K562 (cell line): ENCODE measurements at regions not wholly inside any gene's neighbourhood (a gene's known extent, or its start where the extent isn't known, plus 50 kb on each side); places are given as distances from the start of the nearest gene placed in this dataset.
A peak's percentile ranks its signal among the peaks of the same experiment; 100 is the strongest.
"Not testable (repeated sequence)": the region's sequence is repeated elsewhere in the genome, so short reads cannot be mapped to it uniquely, and the experiment has no call there.

Experiments
- ATAC-seq: fragments of 200-7000 bp; cut with Tn5 transposase; 3 replicates; pipeline ENCODE4 v1.9.1; 2020; ENCODE audit warnings: moderate library complexity
- BruUV-seq: library from RNA; stranded (reverse); fragments of 400-500 nt; replicated peaks from 2 replicates; lab custom pipeline; 2021; lab: Mats Ljungman, UMichigan
- CTCF ChIA-PET: fragments of 300-600 bp; formaldehyde crosslinking; extraction: SDS; loops from one replicate; lab custom pipeline; 2021; ENCODE audit warnings: low intra/inter-chr PET ratio; lab: Yijun Ruan, JAX
- POLR2A ChIA-PET: fragments of 300-600, 350-650 bp; sonication (Branson Sonifier 250); formaldehyde crosslinking; extraction: SDS; loops from one replicate; lab custom pipeline; 2021; ENCODE audit warnings: antibody characterized with exemption, inconsistent platforms; lab: Yijun Ruan, JAX
- DNase-seq, 4 experiments: peaks; one replicate each; pipeline versions ENCODE4 v3.0.0 to v3.0.0-alpha.2; 2011 to 2018; ENCODE audit warnings: low spot score in 3 of 4, mixed read lengths in 3 of 4; ENCODE audit errors: extremely low read depth in 1 of 4
- FAIRE-seq: peaks from 2 replicates; lab custom pipeline; 2011; peaks lifted over from hg19 to GRCh38; lab: Jason Lieb, UNC
- H2AFZ ChIP-seq: 2 replicates; pipeline ENCODE4 v1.6.0; 2011; ENCODE audit warnings: low read depth, low read length, control low read depth, inconsistent platforms
- H3K27ac ChIP-seq: fragments of 200-600 bp; 3 replicates; pipeline ENCODE4 v1.8.0; 2011; ENCODE audit warnings: low read depth, mild to moderate bottlenecking, control low read depth, inconsistent platforms, low read length, moderate library complexity, mixed read lengths; ENCODE audit errors: extremely low read depth
- H3K27me3 ChIP-seq, 2 experiments: fragments of 300-600 bp in 1 of 2; 2 replicates in 1 of 2; 3 replicates in 1 of 2; pipeline versions ENCODE4 v1.6.0 to v1.8.0; 2011; ENCODE audit warnings: inconsistent platforms in 2 of 2, low read length in 2 of 2, mild to moderate bottlenecking in 1 of 2, mixed read lengths in 1 of 2, moderate library complexity in 1 of 2; ENCODE audit not compliant: control insufficient read depth in 2 of 2, insufficient read depth in 2 of 2
- H3K36me3 ChIP-seq: fragments of 300-600 bp; 3 replicates; pipeline ENCODE4 v1.8.0; 2011; ENCODE audit warnings: mild to moderate bottlenecking, low read length, inconsistent platforms; ENCODE audit not compliant: control insufficient read depth, insufficient read depth
- H3K4me1 ChIP-seq, 2 experiments: fragments of 200-600 bp in 1 of 2; replicated peaks in 1 of 2; 2 replicates in 1 of 2; 3 replicates in 1 of 2; pipeline versions ENCODE4 v1.5.1 to v1.8.0; 2011; ENCODE audit warnings: inconsistent platforms in 2 of 2, low read length in 2 of 2, mild to moderate bottlenecking in 1 of 2, mixed read lengths in 1 of 2, moderate library complexity in 1 of 2; ENCODE audit not compliant: control insufficient read depth in 2 of 2, insufficient read depth in 2 of 2
- H3K4me2 ChIP-seq: 2 replicates; pipeline ENCODE4 v1.6.1; 2011; ENCODE audit warnings: low read length, control low read depth, inconsistent platforms, mixed read lengths; ENCODE audit not compliant: insufficient read depth
- H3K4me3 ChIP-seq: fragments of 200-600 bp; sonication (generic), shearing (Covaris generic); 2 replicates; pipeline ENCODE4 v1.5.1; 2016; ENCODE audit warnings: control low read depth, inconsistent platforms
- H3K79me2 ChIP-seq: fragments of 200-600 bp; 3 replicates; pipeline ENCODE4 v1.8.0; 2011; ENCODE audit warnings: low read length, inconsistent platforms; ENCODE audit not compliant: control insufficient read depth, insufficient read depth
- H3K9ac ChIP-seq, 2 experiments: 2 replicates each; pipeline versions ENCODE4 v1.6.0 to v1.6.1; 2011; ENCODE audit warnings: low read depth in 2 of 2, low read length in 2 of 2, control low read depth in 1 of 2, inconsistent platforms in 1 of 2, mild to moderate bottlenecking in 1 of 2, mixed read lengths in 1 of 2; ENCODE audit not compliant: insufficient read depth in 1 of 2
- H3K9me1 ChIP-seq: one replicate; pipeline ENCODE4 v1.6.0; 2011; ENCODE audit warnings: inconsistent platforms, mild to moderate bottlenecking, low read length, moderate library complexity; ENCODE audit not compliant: control insufficient read depth, insufficient read depth
- H3K9me3 ChIP-seq: replicated peaks from 2 replicates; pipeline ENCODE4 v1.5.1; 2011; ENCODE audit warnings: low read depth, low read length, inconsistent platforms; ENCODE audit not compliant: control insufficient read depth, insufficient read depth
- H4K20me1 ChIP-seq: replicated peaks from 2 replicates; pipeline ENCODE4 v1.6.1; 2011; ENCODE audit warnings: low read length, inconsistent platforms, mixed read lengths; ENCODE audit not compliant: control insufficient read depth, insufficient read depth
- CXXC5 ChIP-seq: fragments of 250-450 bp; sonication (Bioruptor Pico); IDR thresholded peaks from 2 replicates; pipeline ENCODE4 v1.8.0; 2022; ENCODE audit warnings: inconsistent platforms, mild to moderate bottlenecking, moderate library complexity
- EP400 ChIP-seq: fragments of 450-650 bp; IDR thresholded peaks from 2 replicates; pipeline ENCODE4 v1.6.1; 2017; ENCODE audit warnings: antibody characterized with exemption, mild to moderate bottlenecking, moderate library complexity
- L3MBTL2 ChIP-seq: fragments of 450-650 bp; IDR thresholded peaks from 2 replicates; pipeline ENCODE4 v1.6.1; 2016; ENCODE audit warnings: mild to moderate bottlenecking, moderate library complexity
- NFRKB ChIP-seq: fragments of 450-650 bp; IDR thresholded peaks from 2 replicates; pipeline ENCODE4 v1.6.1; 2016; ENCODE audit warnings: low read depth
- NR2C2 ChIP-seq, 2 experiments: fragments of 200-800 bp in 1 of 2; sonication (Bioruptor generic) in 1 of 2; sonication (generic) in 1 of 2; formaldehyde crosslinking in 1 of 2; IDR thresholded peaks; 2 replicates each; pipeline versions ENCODE4 v1.6.1 to v1.8.0; 2016 to 2022; ENCODE audit warnings: mild to moderate bottlenecking in 1 of 2, missing compliant biosample characterization in 1 of 2, missing genetic modification characterization in 1 of 2, missing genetic modification reagents in 1 of 2
- PHF8 ChIP-seq: fragments of 200-600 bp; sonication (generic); IDR thresholded peaks from 2 replicates; pipeline ENCODE4 v1.6.1; 2012; ENCODE audit warnings: mixed run types, mild to moderate bottlenecking, inconsistent platforms, low read length, moderate library complexity, borderline replicate concordance
- TAF7 ChIP-seq: fragments of 450-650 bp; IDR thresholded peaks from 2 replicates; pipeline ENCODE4 v1.6.1; 2016; ENCODE audit warnings: missing genetic modification characterization, missing compliant biosample characterization
- YY1 ChIP-seq, 3 experiments: IDR thresholded peaks; 2 replicates each; pipeline ENCODE4 v1.6.1; 2011; ENCODE audit warnings: low read length in 2 of 3, mild to moderate bottlenecking in 2 of 3, moderate library complexity in 2 of 3, borderline replicate concordance in 1 of 3, control low read depth in 1 of 3, low read depth in 1 of 3; ENCODE audit not compliant: insufficient read depth in 3 of 3, insufficient replicate concordance in 2 of 3, control insufficient read depth in 1 of 3, insufficient read length in 1 of 3; ENCODE audit errors: extremely low read depth in 1 of 3
- WGBS: fragments of 100-300 bp; shearing (Covaris generic); methylation state at CpG from one replicate; pipeline ENCODE4 v1.1.6; 2016; ENCODE audit warnings: low coverage, mixed read lengths; ENCODE audit not compliant: insufficient coverage; ENCODE audit errors: missing lambda C conversion rate; 5-methylcytosine and 5-hydroxymethylcytosine counted together
- in situ Hi-C: fragments of 300-500 bp; cut with MboI; formaldehyde crosslinking; loops from 4 replicates; pipeline ENCODE4 v1.15.0; 2018; ENCODE audit warnings: inconsistent platforms, mixed read lengths
- intact Hi-C: fragments of 100-400 bp; cut with micrococcal nuclease; formaldehyde crosslinking; loops from 2 replicates; pipeline ENCODE4 v1.14.2; 2022
- TF ChIP-seq, protein P1 (sequence below): fragments of 450-650 bp; IDR thresholded peaks from 2 replicates; pipeline ENCODE4 v1.6.1; 2016; ENCODE audit warnings: mild to moderate bottlenecking, moderate library complexity

DNA sequence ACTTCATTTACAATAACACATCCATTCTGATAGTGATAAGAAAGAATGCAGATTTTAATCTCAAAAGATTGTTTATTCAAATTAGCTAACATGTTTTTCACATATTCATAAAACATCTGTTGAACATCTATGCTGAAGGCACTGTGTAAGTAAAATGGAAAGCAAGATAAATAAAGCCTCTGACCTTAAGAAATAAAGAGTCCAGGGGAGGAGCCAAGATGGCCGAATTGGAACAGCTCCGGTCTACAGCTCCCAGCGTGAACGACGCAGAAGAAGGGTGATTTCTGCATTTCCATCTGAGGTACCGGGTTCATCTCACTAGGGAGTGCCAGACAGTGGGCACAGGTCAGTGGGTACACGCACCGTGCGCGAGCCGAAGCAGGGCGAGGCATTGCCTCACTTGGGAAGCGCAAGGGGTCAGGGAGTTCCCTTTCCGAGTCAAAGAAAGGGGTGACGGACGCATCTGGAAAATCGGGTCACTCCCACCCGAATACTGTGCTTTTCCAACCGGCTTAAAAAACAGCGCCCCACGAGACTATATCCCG lies 336.5 kb downstream of the CETN3 start:
- peak in 1 of 4 experiments; percentile 6 for DNase-seq
- in situ Hi-C loops; BruUV-seq; H4K20me1 ChIP-seq; H3K4me1 ChIP-seq; POLR2A ChIA-PET; CTCF ChIA-PET; TF ChIP-seq NR2C2 (CRISPR knock-in tag; IDR thresholded peaks at IDR 0.05): not testable (repeated sequence)
- H3K9ac ChIP-seq: peak overlapping the region; percentile 28 to 58; a peak in 3 of 4 replicates
- WGBS: 12% methylated on average over 14 of the region's 22 CpGs
- TF ChIP-seq CXXC5 (CRISPR knock-in tag) (peak; percentile 26), YY1 (IDR thresholded peaks at IDR 0.05; ENCODE audit: borderline replicate concordance in 1 of 3, control insufficient read depth in 1 of 3, extremely low read depth in 1 of 3, insufficient read depth in 3 of 3, insufficient read length in 1 of 3, insufficient replicate concordance in 2 of 3, low read depth in 1 of 3, low read length in 2 of 3) (peak in 2 of 3 experiments; percentile 18 to 78), NFRKB (0 out of 2 replicates have a peak, but pooled peaks have one; percentile 33), TAF7 (tag) (peak; percentile 42; the same call in 1 of the 2 replicates), EP400 (0 out of 2 replicates have a peak, but pooled peaks have one; percentile 18), L3MBTL2 (0 out of 2 replicates have a peak, but pooled peaks have one; percentile 21), NR2C2 (tag; IDR thresholded peaks at IDR 0.05) (peak; percentile 25; the same call in 1 of the 2 replicates), PHF8 (peak; percentile 8; the same call in 1 of the 2 replicates)
- TF ChIP-seq, protein P1, sequence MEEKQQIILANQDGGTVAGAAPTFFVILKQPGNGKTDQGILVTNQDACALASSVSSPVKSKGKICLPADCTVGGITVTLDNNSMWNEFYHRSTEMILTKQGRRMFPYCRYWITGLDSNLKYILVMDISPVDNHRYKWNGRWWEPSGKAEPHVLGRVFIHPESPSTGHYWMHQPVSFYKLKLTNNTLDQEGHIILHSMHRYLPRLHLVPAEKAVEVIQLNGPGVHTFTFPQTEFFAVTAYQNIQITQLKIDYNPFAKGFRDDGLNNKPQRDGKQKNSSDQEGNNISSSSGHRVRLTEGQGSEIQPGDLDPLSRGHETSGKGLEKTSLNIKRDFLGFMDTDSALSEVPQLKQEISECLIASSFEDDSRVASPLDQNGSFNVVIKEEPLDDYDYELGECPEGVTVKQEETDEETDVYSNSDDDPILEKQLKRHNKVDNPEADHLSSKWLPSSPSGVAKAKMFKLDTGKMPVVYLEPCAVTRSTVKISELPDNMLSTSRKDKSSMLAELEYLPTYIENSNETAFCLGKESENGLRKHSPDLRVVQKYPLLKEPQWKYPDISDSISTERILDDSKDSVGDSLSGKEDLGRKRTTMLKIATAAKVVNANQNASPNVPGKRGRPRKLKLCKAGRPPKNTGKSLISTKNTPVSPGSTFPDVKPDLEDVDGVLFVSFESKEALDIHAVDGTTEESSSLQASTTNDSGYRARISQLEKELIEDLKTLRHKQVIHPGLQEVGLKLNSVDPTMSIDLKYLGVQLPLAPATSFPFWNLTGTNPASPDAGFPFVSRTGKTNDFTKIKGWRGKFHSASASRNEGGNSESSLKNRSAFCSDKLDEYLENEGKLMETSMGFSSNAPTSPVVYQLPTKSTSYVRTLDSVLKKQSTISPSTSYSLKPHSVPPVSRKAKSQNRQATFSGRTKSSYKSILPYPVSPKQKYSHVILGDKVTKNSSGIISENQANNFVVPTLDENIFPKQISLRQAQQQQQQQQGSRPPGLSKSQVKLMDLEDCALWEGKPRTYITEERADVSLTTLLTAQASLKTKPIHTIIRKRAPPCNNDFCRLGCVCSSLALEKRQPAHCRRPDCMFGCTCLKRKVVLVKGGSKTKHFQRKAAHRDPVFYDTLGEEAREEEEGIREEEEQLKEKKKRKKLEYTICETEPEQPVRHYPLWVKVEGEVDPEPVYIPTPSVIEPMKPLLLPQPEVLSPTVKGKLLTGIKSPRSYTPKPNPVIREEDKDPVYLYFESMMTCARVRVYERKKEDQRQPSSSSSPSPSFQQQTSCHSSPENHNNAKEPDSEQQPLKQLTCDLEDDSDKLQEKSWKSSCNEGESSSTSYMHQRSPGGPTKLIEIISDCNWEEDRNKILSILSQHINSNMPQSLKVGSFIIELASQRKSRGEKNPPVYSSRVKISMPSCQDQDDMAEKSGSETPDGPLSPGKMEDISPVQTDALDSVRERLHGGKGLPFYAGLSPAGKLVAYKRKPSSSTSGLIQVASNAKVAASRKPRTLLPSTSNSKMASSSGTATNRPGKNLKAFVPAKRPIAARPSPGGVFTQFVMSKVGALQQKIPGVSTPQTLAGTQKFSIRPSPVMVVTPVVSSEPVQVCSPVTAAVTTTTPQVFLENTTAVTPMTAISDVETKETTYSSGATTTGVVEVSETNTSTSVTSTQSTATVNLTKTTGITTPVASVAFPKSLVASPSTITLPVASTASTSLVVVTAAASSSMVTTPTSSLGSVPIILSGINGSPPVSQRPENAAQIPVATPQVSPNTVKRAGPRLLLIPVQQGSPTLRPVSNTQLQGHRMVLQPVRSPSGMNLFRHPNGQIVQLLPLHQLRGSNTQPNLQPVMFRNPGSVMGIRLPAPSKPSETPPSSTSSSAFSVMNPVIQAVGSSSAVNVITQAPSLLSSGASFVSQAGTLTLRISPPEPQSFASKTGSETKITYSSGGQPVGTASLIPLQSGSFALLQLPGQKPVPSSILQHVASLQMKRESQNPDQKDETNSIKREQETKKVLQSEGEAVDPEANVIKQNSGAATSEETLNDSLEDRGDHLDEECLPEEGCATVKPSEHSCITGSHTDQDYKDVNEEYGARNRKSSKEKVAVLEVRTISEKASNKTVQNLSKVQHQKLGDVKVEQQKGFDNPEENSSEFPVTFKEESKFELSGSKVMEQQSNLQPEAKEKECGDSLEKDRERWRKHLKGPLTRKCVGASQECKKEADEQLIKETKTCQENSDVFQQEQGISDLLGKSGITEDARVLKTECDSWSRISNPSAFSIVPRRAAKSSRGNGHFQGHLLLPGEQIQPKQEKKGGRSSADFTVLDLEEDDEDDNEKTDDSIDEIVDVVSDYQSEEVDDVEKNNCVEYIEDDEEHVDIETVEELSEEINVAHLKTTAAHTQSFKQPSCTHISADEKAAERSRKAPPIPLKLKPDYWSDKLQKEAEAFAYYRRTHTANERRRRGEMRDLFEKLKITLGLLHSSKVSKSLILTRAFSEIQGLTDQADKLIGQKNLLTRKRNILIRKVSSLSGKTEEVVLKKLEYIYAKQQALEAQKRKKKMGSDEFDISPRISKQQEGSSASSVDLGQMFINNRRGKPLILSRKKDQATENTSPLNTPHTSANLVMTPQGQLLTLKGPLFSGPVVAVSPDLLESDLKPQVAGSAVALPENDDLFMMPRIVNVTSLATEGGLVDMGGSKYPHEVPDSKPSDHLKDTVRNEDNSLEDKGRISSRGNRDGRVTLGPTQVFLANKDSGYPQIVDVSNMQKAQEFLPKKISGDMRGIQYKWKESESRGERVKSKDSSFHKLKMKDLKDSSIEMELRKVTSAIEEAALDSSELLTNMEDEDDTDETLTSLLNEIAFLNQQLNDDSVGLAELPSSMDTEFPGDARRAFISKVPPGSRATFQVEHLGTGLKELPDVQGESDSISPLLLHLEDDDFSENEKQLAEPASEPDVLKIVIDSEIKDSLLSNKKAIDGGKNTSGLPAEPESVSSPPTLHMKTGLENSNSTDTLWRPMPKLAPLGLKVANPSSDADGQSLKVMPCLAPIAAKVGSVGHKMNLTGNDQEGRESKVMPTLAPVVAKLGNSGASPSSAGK: peak; percentile 28; the same call in 1 of the 2 replicates
- TF ChIP-seq, all 486 proteins: peak for 9; not testable (repeated sequence) for 477
- FAIRE-seq, H3K9me1 ChIP-seq, H3K79me2 ChIP-seq, ATAC-seq, intact Hi-C loops, H3K9me3 ChIP-seq, H3K27me3 ChIP-seq, H3K36me3 ChIP-seq: not testable (repeated sequence)
- Histone ChIP-seq H3K4me2 (peak overlapping the region; percentile 55), H3K4me3 (peak overlapping the region; percentile 39), H3K27ac (0 out of 3 replicates have a peak overlapping the region, but pooled peaks have one; percentile 30), H2AFZ (peak overlapping the region; percentile 67)
